ENCODE measurements at regions not wholly inside any gene's neighbourhood (a gene's known extent, or its start where the extent isn't known, plus 50 kb on each side); places are given as distances from the start of the nearest gene placed in this dataset.

DNA sequence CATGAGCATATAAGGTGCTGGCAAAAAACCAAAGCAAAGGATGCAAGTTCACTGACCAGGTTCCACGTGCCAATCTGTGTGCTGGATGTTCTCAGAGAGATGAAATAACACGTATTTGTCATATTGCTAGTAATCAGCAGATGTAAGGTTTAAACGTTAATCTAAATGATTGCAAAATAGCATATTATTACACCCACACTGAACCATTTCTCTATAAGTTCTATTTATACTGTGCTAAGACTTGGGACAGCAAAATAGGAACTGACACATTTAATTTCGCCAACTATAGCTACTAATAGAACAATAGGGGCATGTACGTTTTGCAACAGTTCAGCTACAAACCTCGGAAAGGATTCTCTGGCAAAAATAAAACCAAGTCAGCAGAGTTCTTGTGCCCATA, 350.3 kb upstream of the ZNF385D start:
- Histone ChIP-seq H3F3A (ENCODE audit: insufficient read depth) (no peaks in the 10 kb centered on the region), H3K27me3 (ENCODE audit: low read length) (no peaks in the 10 kb centered on the region), H3K9ac (ENCODE audit: low read length) (no peak overlapping the region), H3K4me3 (ENCODE audit: insufficient read depth, low read length, poor library complexity, severe bottlenecking) (no peak overlapping the region), H3K9me2 (replicated peaks; ENCODE audit: insufficient read depth, low read length) (no peaks in the 10 kb centered on the region), H2AFZ (ENCODE audit: low read depth, low read length, severe bottlenecking) (no peak overlapping the region), H3K27ac (ENCODE audit: low read depth, low read length) (no peak overlapping the region), H4K20me1 (ENCODE audit: low read depth, low read length) (no peaks in the 10 kb centered on the region), H3K79me2 (ENCODE audit: insufficient read depth, low read length) (no peaks in the 10 kb centered on the region), H3K9me3 (ENCODE audit: insufficient read depth, low read length) (no peaks in the 10 kb centered on the region), H3K36me3 (ENCODE audit: low read length) (no peaks in the 10 kb centered on the region), H3K4me2 (ENCODE audit: low read depth, low read length, poor library complexity, severe bottlenecking) (no peak overlapping the region)
- TF ChIP-seq EZH2phosphoT487 (conservative IDR thresholded peaks at IDR 0.05; ENCODE audit: low read length) (no peak), CTCF (IDR thresholded peaks at IDR 0.05; ENCODE audit: insufficient read depth, low read length, poor library complexity, severe bottlenecking) (no peak)

- Histone ChIP-seq H2AFZ (ENCODE audit: low read depth, low read length, severe bottlenecking) (no peak overlapping the region), H3F3A (ENCODE audit: insufficient read depth) (no peaks in the 10 kb centered on the region), H3K79me2 (ENCODE audit: insufficient read depth, low read length) (no peaks in the 10 kb centered on the region), H3K4me3 (ENCODE audit: insufficient read depth, low read length, poor library complexity, severe bottlenecking) (no peak overlapping the region), H3K27ac (ENCODE audit: low read depth, low read length) (no peak overlapping the region), H3K9me2 (replicated peaks; ENCODE audit: insufficient read depth, low read length) (no peaks in the 10 kb centered on the region), H3K36me3 (ENCODE audit: low read length) (no peaks in the 10 kb centered on the region), H3K9ac (ENCODE audit: low read length) (no peak overlapping the region), H4K20me1 (ENCODE audit: low read depth, low read length) (no peaks in the 10 kb centered on the region), H3K4me2 (ENCODE audit: low read depth, low read length, poor library complexity, severe bottlenecking) (no peak overlapping the region), H3K9me3 (ENCODE audit: insufficient read depth, low read length) (no peaks in the 10 kb centered on the region), H3K27me3 (ENCODE audit: low read length) (no peaks in the 10 kb centered on the region)
- TF ChIP-seq CTCF (IDR thresholded peaks at IDR 0.05; ENCODE audit: insufficient read depth, low read length, poor library complexity, severe bottlenecking) (no peak), EZH2phosphoT487 (conservative IDR thresholded peaks at IDR 0.05; ENCODE audit: low read length) (no peak)
Observed at GRCh38 chr3:22101811-22102210, 350.8 kb upstream of the ZNF385D start.

GRCh38 chr3:22103423-22103822, 352.4 kb upstream of the ZNF385D start:
- no peak overlapping the region for H3K4me2 ChIP-seq (ENCODE audit: low read depth, low read length, poor library complexity, severe bottlenecking)
- H2AFZ ChIP-seq (ENCODE audit: low read depth, low read length, severe bottlenecking): no peak overlapping the region
- H3K36me3 ChIP-seq (ENCODE audit: low read length): no peaks in the 10 kb centered on the region
- H3K79me2 ChIP-seq (ENCODE audit: insufficient read depth, low read length): no peaks in the 10 kb centered on the region
- no peaks in the 10 kb centered on the region for H3F3A ChIP-seq (ENCODE audit: insufficient read depth)
- H3K27me3 ChIP-seq (ENCODE audit: low read length): no peaks in the 10 kb centered on the region
- H4K20me1 ChIP-seq (ENCODE audit: low read depth, low read length): no peaks in the 10 kb centered on the region
- H3K9me2 ChIP-seq (replicated peaks; ENCODE audit: insufficient read depth, low read length): no peaks in the 10 kb centered on the region
- no peak overlapping the region for H3K9ac ChIP-seq (ENCODE audit: low read length)
- no peak for TF ChIP-seq CTCF (IDR thresholded peaks at IDR 0.05; ENCODE audit: insufficient read depth, low read length, poor library complexity, severe bottlenecking)
- no peak for TF ChIP-seq EZH2phosphoT487 (conservative IDR thresholded peaks at IDR 0.05; ENCODE audit: low read length)
- H3K27ac ChIP-seq (ENCODE audit: low read depth, low read length): no peak overlapping the region
- no peak overlapping the region for H3K4me3 ChIP-seq (ENCODE audit: insufficient read depth, low read length, poor library complexity, severe bottlenecking)
- no peaks in the 10 kb centered on the region for H3K9me3 ChIP-seq (ENCODE audit: insufficient read depth, low read length)
